Osteocyte (in vitro differentiated cells): ENCODE measurements at regions not wholly inside any gene's neighbourhood (a gene's known extent, or its start where the extent isn't known, plus 50 kb on each side); places are given as distances from the start of the nearest gene placed in this dataset.

Experiments
- DNase-seq: peaks from one replicate; pipeline ENCODE4 v3.0.0; 2021; ENCODE audit warnings: mixed read lengths; ENCODE audit not compliant: unreplicated experiment; ENCODE audit errors: extremely low spot score
- H3K27ac Mint-ChIP-seq: one replicate; pipeline ENCODE4 v1.8.0; 2021; ENCODE audit warnings: mild to moderate bottlenecking, mixed read lengths; ENCODE audit not compliant: unreplicated experiment
- H3K27me3 Mint-ChIP-seq: one replicate; pipeline ENCODE4 v1.8.0; 2021; ENCODE audit warnings: mixed read lengths; ENCODE audit not compliant: unreplicated experiment
- H3K36me3 Mint-ChIP-seq: one replicate; pipeline ENCODE4 v1.8.0; 2021; ENCODE audit warnings: mixed read lengths; ENCODE audit not compliant: unreplicated experiment
- H3K4me1 Mint-ChIP-seq: one replicate; pipeline ENCODE4 v1.8.0; 2021; ENCODE audit warnings: mixed read lengths; ENCODE audit not compliant: unreplicated experiment
- H3K4me3 Mint-ChIP-seq: one replicate; pipeline ENCODE4 v1.8.0; 2021; ENCODE audit warnings: mild to moderate bottlenecking, moderate library complexity, mixed read lengths; ENCODE audit not compliant: unreplicated experiment
- H3K9me3 Mint-ChIP-seq: one replicate; pipeline ENCODE4 v1.8.0; 2021; ENCODE audit warnings: mixed read lengths; ENCODE audit not compliant: unreplicated experiment
- CTCF ChIP-seq: fragments of 200-600 bp; sonication (generic); IDR thresholded peaks from 2 replicates; pipeline ENCODE4 v1.5.0; 2021; ENCODE audit warnings: antibody characterized with exemption, mild to moderate bottlenecking, moderate library complexity

DNA sequence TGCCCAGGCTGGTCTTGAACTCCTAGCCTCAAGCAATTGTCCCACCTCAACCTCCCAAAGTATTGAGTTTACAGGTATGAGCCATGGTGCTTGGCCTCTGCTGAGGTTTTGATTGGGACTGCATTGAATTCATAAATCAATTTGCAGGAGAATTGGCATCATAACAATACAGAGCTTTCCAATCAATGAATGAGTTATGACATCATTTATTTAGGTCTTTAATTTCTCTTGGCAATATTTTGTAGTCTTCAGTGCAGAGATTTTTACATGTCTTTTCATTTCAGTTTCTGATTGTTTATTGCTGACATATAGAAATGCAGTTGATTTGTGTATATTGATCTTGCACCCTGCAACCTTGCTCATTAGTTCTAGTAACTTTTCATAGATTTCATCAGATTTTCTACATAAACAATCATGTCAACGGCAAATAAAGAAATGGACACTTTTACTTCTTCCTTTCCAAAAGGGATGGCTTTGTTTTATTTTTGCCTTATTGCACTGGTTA is 119.9 kb downstream of the TFCP2L1 start:
- Mint-ChIP-seq H3K27me3 (peaks cover 45% of the 10 kb centered on the region), H3K27ac (no peak overlapping the region), H3K9me3 (peaks cover 5% of the 10 kb centered on the region), H3K36me3 (no peaks in the 10 kb centered on the region), H3K4me3 (no peak overlapping the region), H3K4me1 (no peaks in the 10 kb centered on the region)
- no peak for DNase-seq
- no peak for TF ChIP-seq CTCF
